K562 (cell line): ENCODE measurements at regions not wholly inside any gene's neighbourhood (a gene's known extent, or its start where the extent isn't known, plus 50 kb on each side); places are given as distances from the start of the nearest gene placed in this dataset.

Experiments used
- BHLHE40 ChIP-seq: IDR thresholded peaks from 2 replicates; pipeline ENCODE4 v1.6.1; 2011; ENCODE audit warnings: low read length, improper control_type of control experiment
- CEBPG ChIP-seq, 3 experiments: fragments of 200-800 bp in 1 of 3; sonication (Bioruptor generic) in 1 of 3; sonication (generic) in 1 of 3; formaldehyde crosslinking in 1 of 3; IDR thresholded peaks in 2 of 3; conservative IDR thresholded peaks in 1 of 3; 2 replicates each; pipeline versions ENCODE4 v1.6.1 to v1.8.0; 2016 to 2022; ENCODE audit warnings: missing compliant biosample characterization in 2 of 3, missing genetic modification characterization in 2 of 3, mild to moderate bottlenecking in 1 of 3, missing genetic modification reagents in 1 of 3
- CHD1 ChIP-seq: fragments of 200-600 bp; sonication (generic); IDR thresholded peaks from one replicate; pipeline ENCODE4 v1.6.1; 2012; ENCODE audit warnings: mild to moderate bottlenecking, moderate library complexity, low read length, inconsistent platforms
- CTCF ChIP-seq, 3 experiments: IDR thresholded peaks in 2 of 3; conservative IDR thresholded peaks in 1 of 3; 2 replicates each; pipeline ENCODE4 v1.5.1; 2011 to 2012; ENCODE audit warnings: low read length in 3 of 3, mild to moderate bottlenecking in 3 of 3, control low read depth in 2 of 3, improper control_type of control experiment in 1 of 3, inconsistent platforms in 1 of 3, low read depth in 1 of 3, mixed read lengths in 1 of 3, moderate library complexity in 1 of 3; ENCODE audit not compliant: insufficient read depth in 2 of 3
- HOMEZ ChIP-seq: fragments of 250-450 bp; sonication (Bioruptor Pico); IDR thresholded peaks from 2 replicates; pipeline ENCODE4 v1.4.0; 2020; ENCODE audit warnings: mild to moderate bottlenecking, moderate library complexity
- MAFG ChIP-seq: fragments of 450-650 bp; conservative IDR thresholded peaks from 2 replicates; pipeline ENCODE4 v1.6.1; 2016; ENCODE audit warnings: missing genetic modification characterization, missing compliant biosample characterization
- MAX ChIP-seq: sonication (generic); formaldehyde crosslinking; IDR thresholded peaks from 2 replicates; pipeline ENCODE4 v1.9.0; 2022; ENCODE audit warnings: mild to moderate bottlenecking, missing genetic modification reagents
- MIER1 ChIP-seq: fragments of 450-650 bp; IDR thresholded peaks from 2 replicates; pipeline ENCODE4 v1.6.1; 2016; ENCODE audit warnings: antibody characterized with exemption, mild to moderate bottlenecking, low read depth
- NR1H2 ChIP-seq: sonication (generic); formaldehyde crosslinking; IDR thresholded peaks from 2 replicates; pipeline ENCODE4 v1.4.0; 2020; ENCODE audit warnings: mild to moderate bottlenecking, missing genetic modification reagents
- ZNF253 ChIP-seq: fragments of 250-450 bp; sonication (Bioruptor Pico); conservative IDR thresholded peaks from 2 replicates; pipeline ENCODE4 v1.6.1; 2021; ENCODE audit warnings: mild to moderate bottlenecking
- ZNF639 ChIP-seq, 2 experiments: fragments of 200-800 bp in 1 of 2; sonication (Bioruptor generic) in 1 of 2; sonication (generic) in 1 of 2; formaldehyde crosslinking in 1 of 2; IDR thresholded peaks in 1 of 2; conservative IDR thresholded peaks in 1 of 2; 2 replicates each; pipeline versions ENCODE4 v1.5.0 to v1.6.1; 2016 to 2020; ENCODE audit warnings: missing compliant biosample characterization in 1 of 2, missing genetic modification characterization in 1 of 2, missing genetic modification reagents in 1 of 2

- TF ChIP-seq CEBPG (CRISPR knock-in tag; IDR thresholded peaks at IDR 0.05) (no peak), CEBPG (tag; conservative IDR thresholded peaks at IDR 0.05 in 1 of 2, IDR thresholded peaks at IDR 0.05 in 1 of 2) (no peak), MIER1 (no peak), MAX (CRISPR knock-in tag) (no peak), BHLHE40 (no peak), HOMEZ (no peak), NR1H2 (CRISPR knock-in tag) (no peak), ZNF253 (CRISPR knock-in tag) (no peak), CTCF (IDR thresholded peaks at IDR 0.05 in 2 of 3, conservative IDR thresholded peaks at IDR 0.05 in 1 of 3; ENCODE audit: insufficient read depth in 2 of 3, low read depth in 1 of 3, low read length in 3 of 3) (no peak), ZNF639 (CRISPR knock-in tag; conservative IDR thresholded peaks at IDR 0.05 in 1 of 2, IDR thresholded peaks at IDR 0.05 in 1 of 2) (no peak), CHD1 (no peak), MAFG (tag) (no peak)
These were observed 116.1 kb downstream of the PCDH7 start for GRCh38 chr4:30836231-30836630.
